ENCODE measurements at regions not wholly inside any gene's neighbourhood (a gene's known extent, or its start where the extent isn't known, plus 50 kb on each side); places are given as distances from the start of the nearest gene placed in this dataset.

GRCh38 chr1:102120910-102121309 lies 124.2 kb upstream of the OLFM3 start:
- Mint-ChIP-seq H3K27me3 (ENCODE audit: low read depth) (peaks cover 2% of the 10 kb centered on the region; the same call in 1 of the 2 replicates), H3K27ac (no peak overlapping the region), H3K4me1 (peaks cover 3% of the 10 kb centered on the region in 2 experiments), H3K36me3 (ENCODE audit: insufficient read depth in 1 of 3, low read depth in 3 of 3) (no peaks in the 10 kb centered on the region), H3K9me3 (no peaks in the 10 kb centered on the region), H3K4me3 (no peak overlapping the region)
- Histone ChIP-seq H4K8ac (replicated peaks; ENCODE audit: insufficient read length, low read depth, low read length) (no peak overlapping the region), H2AK5ac (ENCODE audit: insufficient read length, low read length) (no peak overlapping the region), H2BK5ac (ENCODE audit: insufficient read length, low read length) (no peak overlapping the region), H3K14ac (ENCODE audit: insufficient read depth, low read length) (no peak overlapping the region), H2BK15ac (ENCODE audit: low read depth, low read length) (no peak overlapping the region), H3K79me1 (ENCODE audit: insufficient read depth, low read depth, low read length, poor library complexity, severe bottlenecking) (no peaks in the 10 kb centered on the region), H3K27me3 (ENCODE audit: insufficient read depth, low read length) (no peaks in the 10 kb centered on the region), H4K91ac (ENCODE audit: insufficient read length, low read depth, low read length) (no peak overlapping the region), H2BK120ac (ENCODE audit: low read depth, low read length, poor library complexity, severe bottlenecking) (no peak overlapping the region), H3K4me1 (ENCODE audit: insufficient read depth, low read length) (no peaks in the 10 kb centered on the region), H3K79me2 (ENCODE audit: insufficient read depth, low read length) (no peaks in the 10 kb centered on the region), H3K9me3 (ENCODE audit: control insufficient read depth, low read depth, low read length) (no peaks in the 10 kb centered on the region), H3K23ac (ENCODE audit: insufficient read length, low read depth, low read length) (no peak overlapping the region), H3K23me2 (ENCODE audit: insufficient read length, low read depth, low read length, poor library complexity, severe bottlenecking) (no peaks in the 10 kb centered on the region), H3T11ph (ENCODE audit: low read length) (no peak overlapping the region), H4K20me1 (ENCODE audit: control insufficient read depth, insufficient read depth, insufficient read length) (no peaks in the 10 kb centered on the region), H3K27ac (ENCODE audit: insufficient read length, low read depth, low read length) (no peak overlapping the region), H2AFZ (ENCODE audit: low read length) (no peak overlapping the region), H3K4ac (ENCODE audit: low read depth, low read length) (no peak overlapping the region), H3K4me2 (ENCODE audit: insufficient read depth, insufficient read length, low read length) (no peak overlapping the region), H2BK20ac (ENCODE audit: low read depth, low read length, poor library complexity, severe bottlenecking) (no peak overlapping the region), H3K9ac (ENCODE audit: extremely low read depth, insufficient read length, low read length) (no peak overlapping the region), H2BK12ac (ENCODE audit: insufficient read length, low read depth, low read length) (no peak overlapping the region), H4K5ac (ENCODE audit: insufficient read length, low read depth, low read length) (no peak overlapping the region), H3K18ac (ENCODE audit: insufficient read length, low read depth, low read length) (no peak overlapping the region), H3K56ac (ENCODE audit: insufficient read length, low read depth, low read length) (no peak overlapping the region)
- no peak for DNase-seq
- WGBS (ENCODE audit: extremely low coverage, insufficient read length, low lambda C conversion rate) = no CpG with 5 or more reads among the region's 4 CpGs
- TF ChIP-seq CTCF (conservative IDR thresholded peaks at IDR 0.05) = no peak
